22Rv1 (cell line): ENCODE measurements at regions not wholly inside any gene's neighbourhood (a gene's known extent, or its start where the extent isn't known, plus 50 kb on each side); places are given as distances from the start of the nearest gene placed in this dataset.

Source experiments
- H3K27ac ChIP-seq: fragments of 450-650 bp; 2 replicates; pipeline ENCODE4 v1.5.1; 2017
- ZFX ChIP-seq: fragments of 450-650 bp; IDR thresholded peaks from 2 replicates; pipeline ENCODE4 v1.6.1; 2017; ENCODE audit warnings: antibody characterized with exemption, borderline replicate concordance
- TF ChIP-seq, protein P1 (sequence below): fragments of 450-650 bp; IDR thresholded peaks from 2 replicates; pipeline ENCODE4 v1.5.1; 2017; ENCODE audit warnings: mild to moderate bottlenecking

DNA sequence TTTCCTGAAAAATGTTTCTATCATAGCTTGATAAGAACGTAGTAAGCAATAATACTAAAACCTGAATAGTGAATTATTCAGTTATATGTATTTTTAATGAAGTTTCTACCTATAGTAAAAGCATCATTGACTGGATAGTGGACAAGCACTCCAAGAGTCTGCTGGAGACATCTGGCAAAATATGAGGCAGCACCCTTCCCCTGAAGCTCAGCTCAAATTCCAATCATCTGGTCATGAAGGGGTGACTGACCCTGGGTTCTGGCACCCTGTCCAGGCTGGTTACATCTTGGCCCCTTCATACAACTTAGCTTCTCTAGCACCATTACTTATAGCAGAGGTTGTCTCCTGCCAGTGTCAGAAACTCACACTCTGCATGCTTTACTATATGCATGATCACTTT lies 455.4 kb downstream of the RAP2B start:
- TF ChIP-seq, protein P1, sequence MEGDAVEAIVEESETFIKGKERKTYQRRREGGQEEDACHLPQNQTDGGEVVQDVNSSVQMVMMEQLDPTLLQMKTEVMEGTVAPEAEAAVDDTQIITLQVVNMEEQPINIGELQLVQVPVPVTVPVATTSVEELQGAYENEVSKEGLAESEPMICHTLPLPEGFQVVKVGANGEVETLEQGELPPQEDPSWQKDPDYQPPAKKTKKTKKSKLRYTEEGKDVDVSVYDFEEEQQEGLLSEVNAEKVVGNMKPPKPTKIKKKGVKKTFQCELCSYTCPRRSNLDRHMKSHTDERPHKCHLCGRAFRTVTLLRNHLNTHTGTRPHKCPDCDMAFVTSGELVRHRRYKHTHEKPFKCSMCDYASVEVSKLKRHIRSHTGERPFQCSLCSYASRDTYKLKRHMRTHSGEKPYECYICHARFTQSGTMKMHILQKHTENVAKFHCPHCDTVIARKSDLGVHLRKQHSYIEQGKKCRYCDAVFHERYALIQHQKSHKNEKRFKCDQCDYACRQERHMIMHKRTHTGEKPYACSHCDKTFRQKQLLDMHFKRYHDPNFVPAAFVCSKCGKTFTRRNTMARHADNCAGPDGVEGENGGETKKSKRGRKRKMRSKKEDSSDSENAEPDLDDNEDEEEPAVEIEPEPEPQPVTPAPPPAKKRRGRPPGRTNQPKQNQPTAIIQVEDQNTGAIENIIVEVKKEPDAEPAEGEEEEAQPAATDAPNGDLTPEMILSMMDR, result no peak
- no peak for TF ChIP-seq ZFX
- H3K27ac ChIP-seq, result no peak overlapping the region

DNA sequence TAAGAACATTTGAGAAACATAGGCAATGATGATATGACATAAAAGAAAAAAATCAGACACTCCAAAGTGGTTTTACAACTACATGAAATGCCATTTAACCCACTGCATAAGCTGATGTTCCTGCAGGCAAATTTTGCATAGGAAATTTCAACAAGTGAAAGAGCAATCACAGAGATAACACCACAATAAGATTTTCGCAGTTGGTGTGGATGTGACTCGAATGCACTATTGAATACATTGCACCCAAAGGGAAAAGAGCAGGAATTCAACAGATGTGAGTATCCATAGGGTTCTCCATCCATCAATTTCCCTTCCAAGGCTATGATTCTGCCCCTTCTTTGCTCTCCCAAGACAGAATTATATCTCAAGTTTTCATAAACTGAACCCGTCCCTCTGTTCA lies 456.1 kb downstream of the RAP2B start:
- TF ChIP-seq, protein P1, result no peak
- no peak for TF ChIP-seq ZFX
- H3K27ac ChIP-seq, result no peak overlapping the region

DNA sequence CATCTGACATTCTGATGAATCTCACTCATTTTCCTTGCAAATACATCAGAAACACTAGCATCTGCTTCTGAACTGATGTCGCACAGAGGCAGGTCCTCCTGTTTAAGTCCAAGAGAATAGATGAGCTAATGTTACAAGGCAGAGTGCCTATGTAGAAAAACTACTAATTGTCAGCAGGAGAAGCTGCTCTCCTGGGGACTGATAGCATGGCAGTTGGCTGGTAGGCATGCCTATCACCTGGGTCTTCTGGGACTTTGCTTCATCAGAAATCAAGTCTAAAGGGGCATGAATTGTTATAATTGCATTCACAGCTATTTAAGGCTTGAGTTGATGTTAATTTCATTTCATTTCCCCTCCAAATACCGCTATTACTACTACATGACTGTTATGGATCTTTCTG lies 457.2 kb downstream of the RAP2B start:
- H3K27ac ChIP-seq, result no peak overlapping the region
- TF ChIP-seq, protein P1, result no peak
- TF ChIP-seq ZFX, result no peak

DNA sequence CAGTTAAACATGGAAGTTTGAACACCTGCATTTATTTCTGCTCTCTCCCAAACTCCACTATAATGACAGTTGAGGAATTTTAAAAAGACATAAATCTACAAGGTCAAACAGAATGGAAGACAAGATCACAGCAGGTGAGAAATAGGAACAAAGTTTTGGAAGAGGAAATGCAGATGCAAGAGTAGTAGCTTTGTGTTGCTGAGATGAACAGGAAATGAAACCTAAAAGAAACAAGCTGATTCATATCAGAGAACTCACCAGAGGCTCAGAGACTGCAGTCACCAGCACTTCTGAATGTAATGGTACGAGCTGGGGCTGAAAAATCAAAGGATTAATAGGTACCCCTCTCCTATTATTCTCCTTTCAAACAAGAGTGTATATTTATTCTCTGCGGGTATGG lies 459.9 kb downstream of the RAP2B start:
- TF ChIP-seq, protein P1, result no peak
- TF ChIP-seq ZFX, result no peak
- H3K27ac ChIP-seq, result no peak overlapping the region

DNA sequence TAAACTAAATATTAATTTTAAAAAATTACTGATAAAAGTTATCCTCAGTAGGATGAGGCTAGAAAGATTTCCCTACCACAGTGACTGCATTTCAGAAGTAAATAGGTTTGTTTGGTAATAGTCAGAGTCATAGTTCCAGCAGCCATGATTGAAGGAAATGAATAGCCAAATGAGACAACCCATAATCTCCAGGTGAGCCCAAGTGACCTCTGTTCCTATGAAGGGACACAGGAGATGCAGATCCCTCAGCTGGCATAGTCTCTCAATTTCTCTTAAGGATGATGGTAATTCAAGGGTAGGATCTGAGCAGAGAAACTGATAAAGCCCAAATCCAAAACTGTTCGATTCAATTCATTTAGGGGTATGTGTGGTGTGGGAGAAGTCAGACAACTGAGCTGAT lies 461.8 kb downstream of the RAP2B start:
- no peak overlapping the region for H3K27ac ChIP-seq
- TF ChIP-seq, protein P1, result no peak
- TF ChIP-seq ZFX, result no peak

DNA sequence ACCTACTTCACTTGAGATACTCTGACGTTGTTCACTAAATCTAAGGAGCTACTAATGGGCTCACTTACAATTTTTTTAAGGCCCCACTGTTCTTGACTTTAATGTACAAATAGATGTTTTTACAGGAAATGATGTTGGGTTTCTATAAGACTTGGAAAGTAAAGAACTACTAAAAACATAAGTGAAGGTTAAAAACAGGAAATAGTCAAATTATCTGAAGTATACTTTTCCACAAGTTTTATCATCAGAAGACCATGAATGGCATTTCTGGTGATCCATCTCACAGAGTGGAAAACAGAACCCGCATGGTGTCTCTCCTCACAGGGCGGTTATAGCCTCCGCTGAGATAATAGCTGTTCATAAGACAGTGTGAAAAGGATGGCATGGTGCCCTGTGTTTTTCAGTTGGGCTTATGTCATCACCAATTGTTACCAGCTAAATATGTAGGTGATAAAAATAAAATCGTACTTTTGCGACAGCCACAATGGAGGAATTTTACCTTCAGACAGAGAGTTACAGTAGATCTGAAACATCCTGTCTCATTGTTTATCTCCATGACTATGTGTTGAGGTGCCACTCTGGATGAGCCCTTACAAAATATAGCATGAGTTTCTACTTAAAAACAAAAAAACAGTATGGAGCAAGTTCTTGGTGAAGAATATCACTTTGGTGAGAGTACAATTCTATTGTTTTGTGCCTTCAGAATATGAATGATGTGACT lies 462.4 kb downstream of the RAP2B start:
- H3K27ac ChIP-seq, result no peak overlapping the region
- no peak for TF ChIP-seq ZFX
- TF ChIP-seq, protein P1, result no peak

DNA sequence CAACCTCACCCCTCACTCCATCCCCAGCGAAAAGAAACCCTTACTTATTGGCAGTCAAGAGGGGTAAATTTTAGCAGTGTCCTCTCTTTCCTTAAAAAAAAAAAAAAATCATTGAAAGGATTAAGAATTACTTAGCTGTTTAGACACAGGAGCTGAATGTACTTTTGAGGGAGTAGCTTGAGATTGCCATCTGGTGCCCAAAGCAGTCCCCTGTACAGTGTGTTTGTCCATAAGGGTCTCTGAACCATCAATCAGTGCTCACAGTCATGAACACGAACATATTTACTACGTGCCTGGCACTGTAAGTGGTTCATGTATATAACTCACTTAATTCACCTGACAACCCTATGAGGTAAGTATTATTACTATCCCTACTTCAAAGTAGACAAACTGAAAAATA lies 463.5 kb downstream of the RAP2B start:
- no peak overlapping the region for H3K27ac ChIP-seq
- TF ChIP-seq, protein P1, result no peak
- no peak for TF ChIP-seq ZFX
